Adrenal gland (tissue), 5 donors: ENCODE measurements at regions not wholly inside any gene's neighbourhood (a gene's known extent, or its start where the extent isn't known, plus 50 kb on each side); places are given as distances from the start of the nearest gene placed in this dataset.

ENCODE experiments used
- CTCF ChIP-seq, 6 experiments: fragments of 450-650 bp in 4 of 6; fragments of 200-600 bp in 2 of 6; sonication (generic) in 1 of 6; IDR thresholded peaks; 1 replicate in 5 of 6; 2 replicates in 1 of 6; pipeline versions ENCODE4 v1.5.1 to v1.8.0; 2016 to 2021; ENCODE audit warnings: antibody characterized with exemption in 6 of 6, mild to moderate bottlenecking in 2 of 6, moderate library complexity in 1 of 6
- POLR2A ChIP-seq, 2 donors: fragments of 450-650 bp; IDR thresholded peaks; one replicate each; pipeline ENCODE4 v1.6.1; 2017; ENCODE audit warnings: antibody characterized with exemption in 2 of 2, mild to moderate bottlenecking in 2 of 2, moderate library complexity in 1 of 2
- donor health status: DM: no; HTN: no; CAD: no.

- TF ChIP-seq CTCF (IDR thresholded peaks at IDR 0.05) (no peak), POLR2A (IDR thresholded peaks at IDR 0.05) (no peak)
These were observed 83.0 kb upstream of the MAP3K7 start for GRCh38 chr6:90669846-90670245.
